HG03103 (cell line): ENCODE measurements at regions not wholly inside any gene's neighbourhood (a gene's known extent, or its start where the extent isn't known, plus 50 kb on each side); places are given as distances from the start of the nearest gene placed in this dataset.
"Not testable (repeated sequence)": the region's sequence is repeated elsewhere in the genome, so short reads cannot be mapped to it uniquely, and the experiment has no call there.

Experiments used
- ATAC-seq: cut with Tn5 transposase; IDR thresholded peaks from one replicate; pipeline ENCODE4 v1.9.1; 2021; ENCODE audit warnings: low read depth; ENCODE audit not compliant: unreplicated experiment

DNA sequence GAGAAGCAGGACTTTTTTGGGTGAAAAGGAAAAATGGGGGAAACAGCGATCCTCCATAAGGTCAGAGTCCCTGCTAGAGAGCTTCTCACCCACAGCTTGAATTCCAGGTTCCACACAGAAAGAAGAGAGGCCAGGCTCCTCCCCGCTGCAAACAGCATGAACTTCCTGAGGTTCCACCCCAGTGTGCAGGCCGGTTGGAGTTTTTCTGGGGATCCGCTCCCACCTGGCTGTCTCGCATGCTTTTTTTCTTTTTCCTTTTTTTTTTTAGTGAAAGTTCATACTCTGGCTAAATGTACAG, 595.1 kb upstream of the ZP4 start:
- ATAC-seq: no peak

DNA sequence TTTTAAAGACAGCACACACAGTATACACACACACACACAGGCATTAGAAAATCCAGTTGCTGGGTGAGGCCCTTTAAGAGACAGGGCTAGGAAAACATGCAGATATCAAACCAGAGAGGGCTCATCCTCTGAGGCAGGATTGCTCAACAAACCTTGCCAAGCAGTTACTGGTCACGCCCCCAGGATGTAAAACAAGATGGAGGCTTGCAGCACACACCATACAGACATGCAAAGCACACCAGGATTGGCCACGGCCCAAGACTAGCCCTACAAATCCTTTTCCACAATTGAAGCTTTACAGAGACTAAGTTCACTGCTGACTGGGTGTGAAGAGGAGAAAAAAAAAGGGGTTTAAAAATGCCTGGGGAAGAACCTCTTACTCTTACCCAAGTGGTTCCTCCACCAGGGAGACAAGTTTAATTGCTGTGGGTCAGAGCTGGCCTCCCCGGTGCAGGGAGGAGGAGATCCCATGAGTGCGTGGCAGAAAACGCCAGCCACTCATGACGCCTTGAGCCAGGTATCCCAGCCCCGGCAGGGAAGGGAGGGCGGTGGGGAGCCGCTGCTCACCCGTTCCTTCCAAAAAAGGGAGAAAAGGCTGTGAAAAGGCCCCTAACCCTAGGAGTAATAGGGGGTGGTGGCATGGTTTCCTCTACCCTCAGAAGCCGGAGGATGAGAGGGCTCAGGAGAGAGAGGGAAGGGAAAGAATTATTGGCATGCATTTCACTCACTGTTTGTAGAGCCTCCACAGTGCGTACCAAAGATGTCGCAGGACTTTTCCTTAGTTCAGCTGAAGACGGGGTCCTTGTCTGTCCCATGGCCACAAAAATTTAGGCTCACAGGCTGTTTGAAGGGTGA, 594.6 kb upstream of the ZP4 start:
- no peak for ATAC-seq

DNA sequence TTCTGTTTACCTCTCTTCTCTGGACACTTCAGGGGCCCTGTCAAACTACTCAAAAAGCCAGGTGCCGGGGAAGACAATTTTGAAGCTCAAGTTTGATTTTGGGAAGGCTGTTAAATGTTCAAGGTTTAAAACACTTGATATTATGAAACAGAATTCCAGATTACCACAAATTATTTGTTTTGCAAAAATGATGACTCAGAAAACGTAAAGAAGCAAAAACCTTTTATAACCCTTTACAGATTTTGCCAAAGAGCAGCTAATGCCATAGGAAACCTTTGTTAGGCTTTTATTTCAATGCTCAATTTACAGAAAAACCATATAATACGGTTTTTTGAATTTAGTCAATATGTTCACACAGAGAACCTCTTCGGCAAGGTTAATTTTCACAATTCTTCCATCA, 593.4 kb upstream of the ZP4 start:
- no peak for ATAC-seq

DNA sequence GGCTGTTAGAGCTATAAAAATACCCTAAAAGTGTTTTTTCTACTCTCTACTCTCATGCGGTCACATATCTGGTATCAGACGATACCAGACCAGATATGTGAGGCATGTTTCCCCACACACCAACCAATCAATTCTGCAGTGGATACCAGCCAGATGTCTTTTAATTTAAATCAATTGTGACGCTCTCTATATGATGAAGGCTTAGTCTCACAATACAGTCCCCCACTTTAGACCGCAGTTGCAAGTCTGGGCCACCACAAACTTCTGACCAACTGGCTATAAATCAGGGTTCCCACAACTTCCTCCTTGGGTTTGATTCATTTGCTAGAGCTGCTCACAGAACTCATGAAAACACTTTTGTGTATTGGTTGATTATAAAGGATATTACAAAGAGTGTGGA, 586.1 kb upstream of the ZP4 start:
- ATAC-seq: no peak

DNA sequence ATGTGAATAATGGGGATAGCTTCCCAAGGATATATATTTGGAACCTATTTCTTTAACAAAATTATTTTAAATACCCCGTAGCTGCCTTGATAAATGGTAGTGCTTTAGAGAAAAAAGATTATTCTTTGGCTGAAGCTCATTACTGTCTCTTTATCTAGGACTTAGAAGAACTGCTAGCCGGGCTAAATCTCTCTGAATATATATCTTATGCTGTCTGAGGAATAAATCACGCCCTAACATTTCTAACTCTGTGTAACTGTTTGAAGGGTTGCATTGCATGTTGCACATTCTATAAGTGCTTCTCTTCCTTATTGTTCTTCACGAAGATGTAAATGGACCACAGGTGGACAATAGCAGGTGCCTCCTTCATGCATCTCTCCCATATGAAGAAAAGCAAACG, 585.0 kb upstream of the ZP4 start:
- no peak for ATAC-seq

DNA sequence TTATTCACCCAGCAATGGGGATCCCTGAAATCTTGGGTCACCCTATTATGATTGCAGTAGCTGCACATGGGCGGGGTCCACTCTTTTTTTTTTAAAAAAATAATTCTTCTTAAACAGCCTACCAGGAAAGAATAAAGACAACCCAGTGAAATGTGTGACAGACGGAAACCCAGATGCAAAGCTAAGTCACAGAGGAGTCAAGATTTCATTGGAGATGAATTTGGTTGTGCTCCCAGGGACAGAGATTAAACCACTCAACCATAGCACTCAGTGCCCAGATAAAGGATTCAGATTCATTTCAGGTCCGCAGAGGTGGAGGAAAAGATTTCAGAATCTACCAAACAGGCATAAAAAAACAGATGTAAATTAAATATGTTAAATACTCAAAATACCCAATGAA, 583.5 kb upstream of the ZP4 start:
- no peak for ATAC-seq

DNA sequence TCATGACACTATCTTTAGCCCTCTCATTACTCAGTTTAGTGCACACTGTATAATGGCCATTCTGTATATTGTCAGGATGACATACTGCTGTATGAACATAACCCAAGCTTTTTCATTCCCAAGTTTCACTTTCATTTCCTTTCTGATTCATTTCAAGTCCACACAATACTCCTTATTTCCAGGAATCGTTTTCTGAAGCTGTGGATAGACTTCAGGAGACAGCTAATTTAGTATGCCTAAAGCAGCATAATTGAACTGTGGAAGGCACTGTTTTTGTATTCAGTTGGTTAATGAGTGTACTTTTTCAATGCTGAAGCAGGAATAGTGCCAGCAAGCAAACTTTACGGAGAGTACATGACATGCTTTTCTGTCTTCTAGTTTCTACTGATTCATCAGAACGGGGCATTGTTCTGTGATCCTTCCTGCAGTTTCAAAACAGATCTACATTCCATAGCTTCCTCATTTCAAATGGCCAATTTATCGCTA, 578.5 kb upstream of the ZP4 start:
- no peak for ATAC-seq

DNA sequence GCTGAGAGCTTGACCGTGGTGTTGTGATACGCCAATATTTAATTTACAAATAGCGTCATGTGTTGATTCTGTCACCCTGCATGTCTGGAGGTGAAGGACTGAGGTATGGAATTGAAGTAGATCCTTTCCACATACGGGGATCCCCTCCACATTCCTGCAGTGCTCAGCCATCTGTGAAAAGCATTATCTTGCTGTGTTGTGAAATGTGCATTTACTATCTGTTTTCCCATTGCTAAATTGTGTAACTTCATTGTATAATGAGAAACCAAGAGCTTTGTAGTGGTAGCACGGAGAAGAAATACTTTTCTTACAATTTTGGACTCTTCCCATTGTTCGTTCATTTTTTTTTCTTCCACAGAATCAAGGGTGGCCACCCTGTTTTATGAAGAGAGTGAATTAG, 577.3 kb upstream of the ZP4 start:
- ATAC-seq: no peak

DNA sequence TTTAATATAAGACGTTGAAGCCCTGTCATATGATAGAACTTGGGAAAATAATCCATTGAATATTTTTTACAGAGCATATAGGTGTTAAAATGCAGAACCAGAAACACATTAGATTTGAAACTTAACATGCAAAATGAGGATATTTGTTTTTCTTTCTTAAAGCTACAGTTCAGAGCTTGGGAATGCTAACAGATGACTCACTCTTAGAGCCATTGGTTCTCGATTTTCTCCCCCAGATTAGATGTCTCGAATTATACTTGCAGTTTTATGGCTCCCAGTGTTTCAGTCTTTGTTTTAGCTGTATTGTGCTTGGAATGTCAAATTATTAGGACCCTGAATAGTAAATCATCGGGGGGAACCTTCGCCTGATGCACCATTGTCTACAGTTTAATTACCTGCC, 575.7 kb upstream of the ZP4 start:
- no peak for ATAC-seq

DNA sequence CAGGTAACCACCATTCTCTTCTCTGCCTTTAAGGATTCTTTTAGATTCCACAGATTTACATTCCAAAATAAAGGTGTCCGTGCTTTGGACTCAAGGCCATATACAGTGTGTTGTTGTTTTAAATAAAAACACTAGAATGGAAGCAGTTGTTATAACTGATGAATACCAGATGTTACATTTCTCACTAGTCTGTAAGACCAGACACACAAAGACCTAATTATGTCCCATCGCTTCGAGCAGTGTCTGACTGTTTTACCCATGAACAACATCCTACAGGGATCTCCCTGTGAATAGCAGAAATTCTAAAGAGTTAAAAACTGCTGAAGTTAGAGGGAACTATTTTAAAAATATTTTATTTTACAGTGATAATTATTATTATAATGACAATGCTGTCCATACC, 574.7 kb upstream of the ZP4 start:
- ATAC-seq: no peak

DNA sequence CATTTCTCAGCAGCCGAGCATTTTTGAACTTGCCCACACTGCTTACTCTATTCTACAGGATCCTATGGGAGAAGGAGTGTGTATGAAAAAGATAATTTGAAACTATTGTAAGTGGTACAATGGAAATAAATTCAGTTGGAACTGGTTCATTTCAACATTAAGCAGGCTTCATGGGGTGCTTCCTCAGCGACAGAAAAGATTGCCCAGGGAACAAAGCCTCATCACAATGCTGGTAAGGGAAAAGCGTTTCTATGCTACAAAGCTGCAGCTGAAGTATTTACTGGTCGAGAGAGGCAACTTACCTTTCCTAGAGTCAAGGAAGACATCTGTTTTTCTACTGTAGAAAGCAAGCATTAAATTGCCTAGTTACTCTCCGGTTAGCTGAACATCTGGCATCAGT, 568.2 kb upstream of the ZP4 start:
- ATAC-seq: no peak

DNA sequence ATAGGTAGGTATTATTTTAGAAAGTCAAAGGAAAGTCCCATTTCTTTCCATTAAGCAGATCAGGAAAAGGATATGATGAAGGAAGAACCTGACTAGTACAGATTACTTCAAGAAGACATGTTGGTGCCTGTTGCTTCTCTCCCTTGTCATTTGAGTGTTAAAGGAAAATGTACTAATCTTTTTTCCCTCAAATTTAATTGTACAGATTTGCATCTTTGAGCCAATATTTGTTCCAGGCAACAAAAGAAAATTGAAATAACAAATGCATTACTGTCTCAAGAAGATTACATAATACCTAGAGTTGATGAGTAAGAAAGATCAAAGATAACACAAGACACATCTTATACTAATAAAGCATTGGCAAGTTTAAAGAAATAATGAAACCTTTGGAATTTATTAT, 566.9 kb upstream of the ZP4 start:
- no peak for ATAC-seq

DNA sequence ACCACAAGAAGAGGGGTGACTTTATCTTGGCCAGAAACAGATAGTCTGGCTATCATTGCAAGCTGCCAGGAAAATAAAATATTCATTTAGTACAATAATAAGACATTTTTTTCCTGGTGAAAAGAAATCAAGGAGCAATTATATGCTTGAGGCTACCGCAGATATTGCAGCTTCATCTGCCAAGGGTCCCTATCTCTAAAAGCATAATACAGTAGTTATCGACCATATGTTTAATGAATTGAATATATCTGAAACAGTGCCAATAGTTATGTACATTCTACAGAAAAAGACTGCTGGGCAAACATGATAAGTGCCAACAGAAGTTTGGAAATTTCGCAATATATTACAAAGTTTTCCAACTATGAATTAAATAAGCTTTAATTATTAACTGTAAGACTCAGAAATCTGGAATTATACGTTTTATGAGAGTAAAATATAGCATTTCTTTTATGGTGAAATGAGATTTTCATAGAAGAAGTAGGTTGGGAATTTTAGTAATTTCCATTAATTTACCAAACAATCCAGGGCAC, 561.1 kb upstream of the ZP4 start:
- no peak for ATAC-seq

DNA sequence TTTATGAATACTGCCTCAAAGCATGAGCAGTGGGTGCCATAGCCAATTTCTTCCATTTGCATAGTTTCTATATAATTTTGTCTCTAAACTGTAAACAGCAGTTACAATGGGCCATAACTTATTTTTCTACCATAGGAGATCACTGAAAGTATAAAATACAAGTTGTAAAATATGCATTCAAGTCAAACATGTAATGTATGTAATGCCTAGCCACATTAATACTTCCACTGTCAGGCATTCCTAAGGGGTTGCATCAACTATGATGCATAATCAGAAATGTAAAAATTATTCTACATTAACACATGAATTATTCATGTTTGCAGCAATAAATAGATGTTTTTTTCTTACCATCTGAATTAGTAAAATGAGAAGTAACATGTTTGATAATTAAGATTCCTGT, 560.3 kb upstream of the ZP4 start:
- ATAC-seq: no peak

DNA sequence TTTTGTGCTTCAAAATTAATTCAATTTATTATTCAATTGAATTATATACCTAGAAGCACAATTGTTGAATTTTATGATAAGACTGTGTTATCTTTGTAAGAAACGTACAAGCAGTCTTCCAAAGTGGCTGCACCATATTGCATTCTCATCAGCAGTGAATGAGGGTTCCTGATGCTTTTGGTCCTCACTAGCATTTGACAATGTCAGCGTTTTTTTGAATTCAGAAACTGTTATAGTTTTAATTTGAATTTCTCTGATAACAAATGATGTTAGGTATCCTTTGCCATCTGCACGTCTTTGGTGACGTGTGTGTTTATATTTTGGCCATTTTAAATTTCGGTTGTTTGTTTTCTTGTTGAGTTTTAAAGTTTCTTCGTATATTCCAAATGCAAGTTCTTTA, 553.0 kb upstream of the ZP4 start:
- no peak for ATAC-seq

DNA sequence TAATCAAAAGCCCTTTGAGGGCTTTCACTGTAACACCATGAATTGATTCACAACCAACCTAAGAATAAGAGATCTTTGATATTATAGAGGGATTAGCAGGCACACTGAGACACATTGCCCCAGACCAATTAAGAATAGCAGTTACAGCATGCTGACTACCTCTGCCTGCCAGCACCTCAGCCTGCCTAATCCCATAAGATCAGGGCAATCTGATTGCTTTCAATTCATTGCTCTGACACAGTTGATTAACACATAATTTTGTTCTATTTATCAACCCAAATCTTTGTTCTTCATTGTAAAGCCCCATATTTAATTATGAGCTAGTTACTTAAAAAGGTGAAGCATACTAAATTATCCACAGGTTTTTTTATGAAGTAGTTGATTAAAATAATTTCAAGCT, 548.8 kb upstream of the ZP4 start:
- ATAC-seq: no peak

DNA sequence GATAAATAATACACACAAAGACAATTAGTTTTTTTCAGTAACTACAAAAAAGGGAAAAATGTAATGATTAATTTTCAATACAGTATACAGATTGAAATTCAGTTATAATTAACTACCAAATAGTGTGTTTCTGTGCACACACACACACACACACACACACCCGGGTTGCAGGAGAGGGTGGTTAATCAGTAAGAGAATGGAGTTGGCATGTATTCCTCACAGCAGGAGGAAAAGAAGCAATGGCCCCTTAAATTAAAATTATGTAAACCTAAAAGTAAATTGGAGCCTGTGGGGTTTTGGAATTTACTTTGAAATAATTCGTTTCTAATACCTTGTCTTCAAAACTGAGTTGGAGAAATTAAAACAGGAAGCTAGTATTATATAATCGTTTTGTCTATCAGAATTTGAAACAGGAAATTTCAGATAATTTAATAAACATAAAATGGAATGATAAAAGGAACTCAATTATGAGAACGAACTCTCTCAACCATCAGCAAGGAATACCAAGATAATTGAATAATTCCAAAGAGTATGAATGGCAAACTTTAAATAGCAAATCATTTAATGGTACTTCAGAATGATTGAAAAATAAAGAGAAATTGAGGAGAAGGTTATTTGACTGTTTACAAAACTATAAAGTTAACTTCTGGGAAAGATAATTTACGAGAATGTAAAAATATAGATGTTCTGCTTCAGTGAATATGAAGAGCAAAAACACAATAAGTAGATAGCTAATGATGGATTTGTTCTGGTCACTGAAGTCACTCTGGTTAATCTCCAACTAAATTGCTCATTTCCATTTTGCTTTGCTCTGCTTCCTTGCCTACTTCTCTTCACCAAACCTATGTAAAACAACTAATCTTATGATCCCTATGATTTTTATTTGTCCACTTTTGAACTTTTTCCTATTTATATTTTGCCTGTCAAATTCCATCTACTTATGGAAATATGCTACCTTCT, 547.9 kb upstream of the ZP4 start:
- ATAC-seq: no peak

DNA sequence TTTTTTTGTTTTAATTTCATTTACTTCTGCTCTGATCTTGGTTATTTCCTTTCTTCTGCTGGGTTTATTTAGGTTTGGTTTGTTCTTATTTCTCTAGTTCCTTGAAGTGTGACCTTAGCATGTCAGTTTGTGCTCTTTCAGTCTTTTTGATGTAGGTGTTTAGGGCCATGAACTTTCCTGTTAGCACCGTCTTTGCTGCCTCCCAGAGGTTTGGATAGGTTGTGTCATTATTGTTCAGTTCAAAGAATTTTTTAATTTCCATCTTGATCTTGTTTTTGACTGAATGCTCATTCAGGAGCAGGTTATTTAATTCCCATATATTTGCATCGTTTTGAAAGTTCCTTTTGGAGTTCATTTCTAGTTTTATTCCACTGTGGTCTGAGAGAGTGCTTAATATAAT, 539.0 kb upstream of the ZP4 start:
- ATAC-seq: not testable (repeated sequence)

DNA sequence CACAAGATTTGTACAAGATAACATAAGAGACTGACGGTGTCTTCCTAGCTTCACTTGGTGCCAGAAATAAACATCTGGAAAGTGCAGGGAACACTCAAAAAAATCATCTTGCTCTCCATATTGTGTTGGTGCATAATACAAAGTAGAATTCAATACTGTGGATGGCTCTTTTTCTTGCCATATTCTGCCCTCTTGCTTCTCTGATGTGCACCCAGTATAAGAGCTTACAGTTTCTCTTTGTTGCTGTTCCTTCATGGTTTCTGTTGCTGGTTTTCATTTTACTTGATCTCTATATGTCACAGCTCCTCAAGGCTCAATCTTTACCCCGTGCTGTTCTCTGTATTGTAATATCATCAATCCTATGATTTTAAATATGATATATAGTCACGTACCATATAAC, 528.5 kb upstream of the ZP4 start:
- no peak for ATAC-seq

DNA sequence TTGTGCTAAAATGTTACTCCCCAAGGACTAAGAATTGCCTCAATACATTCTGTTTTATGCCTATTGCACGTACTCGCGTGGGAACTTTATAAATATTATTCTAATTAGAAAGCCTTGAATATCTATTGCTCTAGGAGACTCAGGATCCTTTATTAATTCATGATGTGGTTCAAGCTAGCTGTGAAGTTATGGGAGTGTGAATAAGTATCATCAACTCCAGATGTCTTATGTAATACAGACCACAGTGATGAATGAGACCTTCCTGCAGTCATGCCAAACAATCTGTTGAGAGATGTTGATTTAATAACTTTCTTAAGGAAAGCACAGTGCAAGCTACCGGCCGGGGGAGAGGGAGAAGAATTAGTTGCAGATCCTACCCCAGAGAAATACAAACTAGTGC, 519.2 kb upstream of the ZP4 start:
- no peak for ATAC-seq

DNA sequence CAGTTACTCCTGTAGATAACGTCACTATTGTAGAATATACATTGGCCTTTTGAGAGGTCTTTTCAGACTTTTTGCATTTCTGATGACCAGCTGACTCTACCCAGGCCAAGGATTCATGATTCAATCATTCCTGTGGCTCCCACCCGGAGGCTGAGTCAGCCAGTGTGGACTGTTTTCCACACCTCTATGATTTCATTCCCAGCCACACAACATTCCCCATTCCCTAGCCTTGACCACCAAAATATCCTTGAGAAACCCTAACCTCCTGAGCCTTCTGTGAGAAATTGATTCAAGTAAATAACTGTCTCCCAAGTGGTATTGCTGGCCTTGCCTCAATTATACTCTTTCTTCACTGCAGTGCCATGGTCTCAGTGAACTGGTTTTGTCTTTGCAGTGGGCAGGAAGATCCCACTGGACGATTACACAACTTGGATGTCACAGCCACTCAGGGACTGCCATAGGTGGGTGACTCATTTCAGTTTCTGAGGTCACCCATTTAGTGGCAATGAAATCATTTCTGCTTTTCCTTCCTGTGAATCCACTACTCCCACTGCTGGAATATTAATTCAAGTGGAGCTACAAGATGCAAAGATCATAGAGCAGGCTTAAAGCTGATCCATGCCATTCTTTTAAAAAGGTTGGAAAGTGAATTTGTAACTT, 518.6 kb upstream of the ZP4 start:
- no peak for ATAC-seq
